Stomach (tissue), 8 donors: ENCODE measurements at regions not wholly inside any gene's neighbourhood (a gene's known extent, or its start where the extent isn't known, plus 50 kb on each side); places are given as distances from the start of the nearest gene placed in this dataset.

Experiments used
- DNase-seq, 2 donors: peaks; one replicate each; pipeline versions ENCODE4 v3.0.0 to v3.0.0-alpha.2; 2013 to 2019
- H3K27ac ChIP-seq, 5 donors: fragments of 200-600 bp in 4 of 5; sonication (generic) in 4 of 5; one replicate each; pipeline ENCODE4 v1.5.1; 2013 to 2019; ENCODE audit warnings: mild to moderate bottlenecking in 1 of 5, moderate library complexity in 1 of 5
- H3K27me3 ChIP-seq, 3 donors: fragments of 200-600 bp; sonication (generic); one replicate each; pipeline ENCODE4 v1.5.1; 2017 to 2019; ENCODE audit warnings: mixed run types in 1 of 3
- H3K36me3 ChIP-seq, 4 donors: fragments of 200-600 bp; sonication (generic); 1 replicate in 3 of 4; 2 replicates in 1 of 4; pipeline ENCODE4 v1.5.1; 2016 to 2019
- H3K4me1 ChIP-seq, 4 donors: fragments of 200-600 bp; sonication (generic); one replicate each; pipeline ENCODE4 v1.5.1; 2016 to 2019
- H3K4me3 ChIP-seq, 4 donors: fragments of 200-600 bp; sonication (generic) in 3 of 4; one replicate each; pipeline ENCODE4 v1.5.1; 2016 to 2019; ENCODE audit warnings: mild to moderate bottlenecking in 1 of 4
- H3K9me3 ChIP-seq, 4 donors: fragments of 200-600 bp; sonication (generic); one replicate each; pipeline ENCODE4 v1.5.1; 2016 to 2019
- CTCF ChIP-seq, 7 experiments: fragments of 450-650 bp in 4 of 7; fragments of 200-600 bp in 3 of 7; sonication (generic) in 3 of 7; IDR thresholded peaks; one replicate each; pipeline ENCODE4 v1.5.1; 2016 to 2019; ENCODE audit warnings: antibody characterized with exemption in 7 of 7, control low read depth in 2 of 7, mild to moderate bottlenecking in 1 of 7
- EP300 ChIP-seq: sonication (generic); formaldehyde crosslinking; IDR thresholded peaks from one replicate; pipeline ENCODE4 v1.6.1; 2017; ENCODE audit warnings: antibody characterized with exemption
- POLR2A ChIP-seq, 4 donors: fragments of 450-650 bp; IDR thresholded peaks; one replicate each; pipeline ENCODE4 v1.6.1; 2016; ENCODE audit warnings: antibody characterized with exemption in 4 of 4, control low read depth in 2 of 4, mild to moderate bottlenecking in 1 of 4, moderate library complexity in 1 of 4
- POLR2AphosphoS5 ChIP-seq, 3 donors: sonication (generic); formaldehyde crosslinking; IDR thresholded peaks; one replicate each; pipeline ENCODE4 v1.6.1; 2016; ENCODE audit warnings: antibody characterized with exemption in 3 of 3
- WGBS, 5 donors: extraction: QIAGEN DNeasy Blood & Tissue Kit in 3 of 5; methylation state at CpG; one replicate each; pipeline versions ENCODE4 v1.1.5 to v1.1.7; 2013 to 2018; 5-methylcytosine and 5-hydroxymethylcytosine counted together
- intact Hi-C: fragments of 100-400 bp; cut with DNase I; formaldehyde crosslinking; loops from one replicate; pipeline ENCODE4 v1.15.1; 2023; ENCODE audit warnings: low total_unique reads
- donor health status: healthy with polysubstance abuse.
- donor health status: Bipolar disorder and iron deficiency.
- donor health status: healthy.

GRCh38 chr13:88051746-88052482 lies 380.7 kb downstream of the SLITRK5 start:
- DNase-seq: no peak
- Histone ChIP-seq H3K4me3 (no peak overlapping the region), H3K27ac (no peak overlapping the region), H3K4me1 (no peaks in the 10 kb centered on the region), H3K36me3 (no peaks in the 10 kb centered on the region), H3K9me3 (peaks cover 0 to 12% (median 5%) of the 10 kb centered on the region in 4 donors), H3K27me3 (no peaks in the 10 kb centered on the region)
- intact Hi-C loops: no loop called here
- WGBS, 5 donors: 67 to 88% (median 84%) methylated on average over 6 to 8 of the region's 8 CpGs
- TF ChIP-seq EP300 (no peak), CTCF (IDR thresholded peaks at IDR 0.05) (no peak), POLR2A (IDR thresholded peaks at IDR 0.05) (no peak), POLR2AphosphoS5 (IDR thresholded peaks at IDR 0.05) (no peak)

- intact Hi-C loops: no loop called here
- H3K27me3 ChIP-seq: no peaks in the 10 kb centered on the region
- WGBS, 5 donors: 9 to 85% (median 44%) methylated on average over 1 of the region's 1 CpG
- peaks cover 0 to 6% (median 0%) of the 10 kb centered on the region in 4 donors for H3K9me3 ChIP-seq
- no peak for TF ChIP-seq POLR2A (IDR thresholded peaks at IDR 0.05)
- no peak for TF ChIP-seq POLR2AphosphoS5 (IDR thresholded peaks at IDR 0.05)
- no peak for TF ChIP-seq EP300
- TF ChIP-seq CTCF (IDR thresholded peaks at IDR 0.05): no peak
- H3K4me3 ChIP-seq: no peak overlapping the region
- DNase-seq: no peak
- H3K36me3 ChIP-seq: no peaks in the 10 kb centered on the region
- no peaks in the 10 kb centered on the region for H3K4me1 ChIP-seq
- H3K27ac ChIP-seq: no peak overlapping the region
These were observed 392.6 kb downstream of the SLITRK5 start for GRCh38 chr13:88063741-88064140.

- H3K27ac ChIP-seq: no peak overlapping the region
- no peak overlapping the region for H3K4me3 ChIP-seq
- no peak for DNase-seq
- WGBS, 5 donors: 85 to 94% (median 92%) methylated on average over 2 of the region's 2 CpGs
- no peak for TF ChIP-seq EP300
- intact Hi-C loops: no loop called here
- H3K36me3 ChIP-seq: no peaks in the 10 kb centered on the region
- H3K4me1 ChIP-seq: no peaks in the 10 kb centered on the region
- no peaks in the 10 kb centered on the region for H3K27me3 ChIP-seq
- H3K9me3 ChIP-seq: peaks cover 0 to 6% (median 0%) of the 10 kb centered on the region in 4 donors
These were observed 395.7 kb downstream of the SLITRK5 start for GRCh38 chr13:88066847-88067246.

GRCh38 chr13:88068316-88068715 lies 397.1 kb downstream of the SLITRK5 start:
- Histone ChIP-seq H3K4me3 (no peak overlapping the region), H3K9me3 (no peaks in the 10 kb centered on the region), H3K36me3 (no peaks in the 10 kb centered on the region), H3K4me1 (no peaks in the 10 kb centered on the region), H3K27me3 (no peaks in the 10 kb centered on the region), H3K27ac (no peak overlapping the region)
- WGBS, 5 donors: 89 to 99% (median 95%) methylated on average over 1 of the region's 1 CpG
- TF ChIP-seq EP300 (no peak), CTCF (IDR thresholded peaks at IDR 0.05) (no peak), POLR2AphosphoS5 (IDR thresholded peaks at IDR 0.05) (no peak), POLR2A (IDR thresholded peaks at IDR 0.05) (no peak)
- intact Hi-C loops: no loop called here
- DNase-seq: no peak

GRCh38 chr13:88068975-88069374 lies 397.8 kb downstream of the SLITRK5 start:
- TF ChIP-seq EP300 (no peak), POLR2AphosphoS5 (IDR thresholded peaks at IDR 0.05) (no peak), CTCF (IDR thresholded peaks at IDR 0.05) (no peak)
- no peaks in the 10 kb centered on the region for H3K36me3 ChIP-seq
- no peak overlapping the region for H3K4me3 ChIP-seq
- 92 to 94% (median 93%) methylated on average over 11 of the region's 11 CpGs for WGBS, 5 donors
- no peaks in the 10 kb centered on the region for H3K4me1 ChIP-seq
- H3K9me3 ChIP-seq: no peaks in the 10 kb centered on the region
- intact Hi-C loops: no loop called here
- no peak for DNase-seq
- no peaks in the 10 kb centered on the region for H3K27me3 ChIP-seq
- no peak overlapping the region for H3K27ac ChIP-seq
